Left hindlimb (tissue), 1 donor: ENCODE measurements at regions not wholly inside any gene's neighbourhood (a gene's known extent, or its start where the extent isn't known, plus 50 kb on each side); places are given as distances from the start of the nearest gene placed in this dataset.
"Not testable (repeated sequence)": the region's sequence is repeated elsewhere in the genome, so short reads cannot be mapped to it uniquely, and the experiment has no call there.

Experiments used
- DNase-seq: peaks from one replicate; pipeline ENCODE4 v3.0.0-alpha.2; 2018

DNA sequence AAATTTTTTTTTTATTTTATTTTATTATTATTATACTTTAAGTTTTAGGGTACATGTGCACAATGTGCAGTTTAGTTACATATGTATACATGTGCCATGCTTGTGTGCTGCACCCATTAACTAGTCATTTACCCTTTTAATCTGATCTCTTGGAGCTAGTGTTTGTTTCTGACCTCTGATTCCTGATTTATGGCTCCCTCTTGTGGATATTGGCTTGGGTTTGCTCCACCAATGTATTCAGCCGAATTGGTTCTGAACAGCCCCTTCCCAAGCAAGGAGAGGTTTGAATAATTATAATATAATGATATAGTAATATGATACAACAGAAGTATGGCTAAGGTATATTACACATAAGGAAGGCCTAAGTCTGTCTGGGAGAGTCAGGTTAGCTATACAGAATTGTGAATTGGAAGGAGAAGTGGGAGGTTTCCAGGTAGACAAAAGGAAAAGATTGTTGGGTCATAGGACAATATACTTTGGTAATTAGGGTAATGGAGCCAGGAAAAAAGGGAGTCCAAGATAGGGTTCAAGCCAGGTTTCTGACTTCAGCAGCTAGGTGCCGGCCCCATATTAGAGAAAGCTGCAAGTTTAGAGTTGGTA, 53.1 kb upstream of the HMCN1 start:
- no peak for DNase-seq

DNA sequence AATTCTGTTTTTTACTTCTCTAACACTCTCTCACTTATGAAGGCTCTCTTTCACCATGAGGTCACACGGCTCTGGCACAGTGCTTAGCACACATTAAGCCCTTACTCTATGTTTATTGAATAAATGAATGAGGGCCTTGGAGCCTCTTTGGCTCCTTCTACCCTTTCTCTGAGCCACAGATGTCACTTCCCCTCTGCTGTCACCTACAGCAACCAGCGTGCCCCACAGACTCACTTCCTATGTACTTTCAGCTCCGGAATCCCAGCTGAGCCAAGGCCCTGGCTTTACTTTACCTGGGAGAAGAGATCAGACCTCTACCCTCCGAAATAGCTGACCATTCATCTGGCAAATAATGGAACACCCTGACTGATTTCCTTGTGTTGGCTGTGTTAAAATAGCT, 53.7 kb upstream of the HMCN1 start:
- DNase-seq, result no peak

DNA sequence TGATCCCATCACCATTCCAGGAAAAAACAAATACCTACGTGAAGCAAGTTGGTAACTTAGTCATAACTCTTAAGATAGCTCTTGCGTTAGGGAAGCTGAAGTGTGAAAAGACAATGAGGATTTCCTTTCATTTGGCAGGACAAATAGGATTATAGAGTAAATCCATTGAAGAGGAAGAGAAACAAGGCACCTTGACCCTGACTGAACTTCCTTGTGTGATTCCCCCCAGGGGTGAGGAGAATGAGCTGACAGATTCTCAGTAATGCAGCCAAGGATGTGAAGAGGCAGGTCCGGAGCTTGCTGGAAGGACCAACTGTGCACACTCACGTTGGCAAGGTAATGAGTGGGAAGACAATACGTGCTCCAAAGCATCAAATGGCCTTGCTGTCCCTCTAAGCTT, 55.0 kb upstream of the HMCN1 start:
- DNase-seq, result no peak

DNA sequence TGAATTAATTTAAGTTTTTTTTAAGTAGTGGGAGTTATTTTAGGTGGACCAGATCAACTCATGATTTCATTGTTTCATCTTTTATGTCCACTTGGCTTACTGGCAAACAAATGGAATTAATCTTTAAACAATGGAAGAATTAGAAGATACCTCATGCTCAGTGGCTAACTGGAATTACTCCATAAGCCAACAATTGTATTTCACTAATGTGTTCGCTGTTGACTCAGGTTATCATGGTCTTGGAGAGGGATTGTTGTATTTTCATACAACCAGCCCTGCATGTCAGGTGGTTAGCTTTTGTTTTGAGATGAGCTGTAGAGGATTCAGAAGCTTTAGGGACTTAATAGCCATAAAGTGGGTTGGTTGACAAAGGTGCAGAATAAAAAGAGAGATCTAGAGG, 57.2 kb upstream of the HMCN1 start:
- DNase-seq, result no peak

DNA sequence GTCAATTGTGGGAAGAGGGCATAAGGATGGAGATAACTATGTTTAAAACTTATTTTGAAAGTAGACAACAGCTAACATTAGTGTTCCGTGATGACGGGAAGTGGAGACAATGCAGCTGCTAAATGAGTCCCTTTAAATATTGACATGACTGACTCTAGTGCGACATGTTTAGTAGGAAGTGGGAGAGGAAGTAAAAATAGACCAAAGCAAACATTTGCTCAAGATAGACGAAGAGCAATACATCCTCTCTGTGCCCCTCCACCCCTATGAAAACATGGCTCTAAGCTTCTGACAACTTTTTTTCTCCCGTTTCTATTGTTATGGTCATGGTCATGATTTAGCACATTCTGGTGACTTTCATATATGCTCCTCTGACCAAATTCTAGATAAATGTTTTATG, 60.0 kb upstream of the HMCN1 start:
- DNase-seq, result no peak

DNA sequence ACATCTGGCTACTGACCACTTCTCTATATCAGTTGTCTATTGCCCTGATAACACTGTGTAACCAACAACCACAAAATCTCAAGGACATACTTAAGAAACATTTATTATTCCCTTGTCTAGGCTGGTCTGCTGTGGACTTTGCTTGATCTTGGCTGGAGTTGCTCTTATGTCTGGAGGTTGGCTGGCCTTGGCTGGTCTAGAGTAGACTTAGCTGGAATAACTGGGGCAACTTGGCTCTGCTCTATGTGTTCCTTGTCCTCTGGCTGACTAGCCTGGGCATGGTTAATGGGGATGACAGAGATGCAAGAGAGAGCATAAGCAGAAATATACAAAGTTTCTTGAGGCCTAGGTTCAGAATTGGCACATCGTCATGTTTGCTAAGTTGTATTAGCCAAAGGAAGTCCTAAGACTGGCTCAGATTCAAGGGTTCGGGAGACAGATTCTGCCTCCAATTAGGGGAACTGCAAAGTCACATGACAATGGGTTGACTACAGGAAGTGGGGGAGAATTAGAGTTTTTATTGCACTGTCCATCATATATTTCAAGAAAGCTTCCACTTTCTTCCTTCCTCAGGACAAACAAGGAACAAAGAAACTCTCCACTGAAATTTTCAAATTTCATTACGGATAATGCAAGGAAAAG, 61.4 kb upstream of the HMCN1 start:
- no peak for DNase-seq

DNA sequence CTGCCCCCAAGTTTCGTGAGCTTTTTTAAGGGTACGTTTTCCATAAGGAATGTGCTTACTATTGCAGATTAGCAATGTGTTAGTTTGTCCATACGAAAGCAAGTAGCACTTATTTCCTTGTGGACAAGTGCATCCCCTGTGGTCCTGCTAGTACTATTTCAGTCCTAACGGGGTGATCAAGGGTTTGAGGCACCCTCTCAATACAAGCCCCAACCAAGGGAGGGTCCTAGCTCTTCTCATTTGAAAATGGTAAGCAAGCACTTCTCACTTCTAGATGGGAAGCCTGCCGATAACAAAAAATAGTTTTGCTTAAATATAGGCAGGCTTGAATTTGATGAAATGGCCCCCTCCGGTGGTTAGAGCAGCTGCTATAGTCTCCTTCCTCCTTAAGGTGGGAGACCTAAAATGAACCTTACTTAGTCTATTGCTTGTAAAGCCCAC, 64.0 kb upstream of the HMCN1 start:
- DNase-seq, result no peak

DNA sequence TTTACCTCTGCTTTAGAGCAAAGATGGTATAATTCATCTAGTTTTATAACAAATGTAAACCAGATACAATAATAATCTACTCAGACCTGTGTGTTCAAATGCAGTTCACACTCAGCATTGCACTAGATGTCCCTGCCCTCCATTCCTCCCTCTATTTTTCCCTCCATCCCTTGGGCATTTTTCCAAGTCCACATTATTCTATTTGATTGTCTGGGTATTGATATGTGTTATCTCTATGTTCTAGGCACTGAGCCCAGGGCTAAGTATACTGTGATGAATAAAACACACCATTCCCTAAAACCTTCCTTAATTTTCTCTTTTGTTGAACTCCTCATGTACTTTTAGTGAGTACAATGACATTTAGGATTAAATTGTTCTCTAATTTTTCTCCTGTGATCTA, 66.2 kb upstream of the HMCN1 start:
- DNase-seq, result no peak

DNA sequence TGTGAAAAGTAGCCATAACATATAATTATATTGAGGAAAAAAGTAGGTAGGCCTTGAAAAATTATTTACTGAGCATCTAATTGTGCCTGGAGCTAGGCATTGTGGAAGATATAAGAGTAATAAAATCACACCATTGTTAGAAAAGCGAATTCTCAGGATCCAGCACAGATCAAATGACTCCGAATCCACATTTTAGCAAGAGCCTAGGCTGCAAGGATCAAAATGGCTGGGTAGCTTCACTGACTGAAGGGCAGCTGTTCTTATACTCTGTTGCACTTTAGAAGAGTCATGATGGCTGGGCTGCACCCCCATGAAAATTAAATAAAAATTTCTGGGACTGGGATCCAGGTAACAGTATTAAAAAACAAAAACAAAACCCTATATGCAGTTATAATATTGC, 67.6 kb upstream of the HMCN1 start:
- DNase-seq, result no peak

DNA sequence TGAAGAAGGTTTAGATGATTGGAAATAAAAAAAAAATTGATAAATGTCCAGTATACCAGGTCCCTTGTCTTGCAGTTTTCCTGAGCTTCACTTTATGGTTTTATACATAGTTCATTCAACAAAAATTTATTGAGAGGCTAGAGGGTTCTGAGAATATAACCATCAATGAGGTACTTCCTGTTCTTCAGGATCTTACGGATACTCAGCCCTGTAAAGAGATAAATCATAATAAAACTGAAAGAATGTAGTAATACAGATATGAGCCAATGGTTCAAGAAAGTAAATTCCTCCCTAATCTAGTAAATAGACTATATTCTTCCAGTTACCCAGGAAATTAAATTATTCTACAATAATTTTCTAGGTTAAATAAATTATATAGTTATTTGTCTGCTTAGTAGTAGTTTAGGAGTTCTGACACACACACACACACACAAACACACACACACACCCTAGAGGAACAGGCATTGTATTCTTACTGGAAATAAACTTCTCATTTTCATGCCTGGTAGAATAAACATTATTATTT, 70.4 kb upstream of the HMCN1 start:
- no peak for DNase-seq

DNA sequence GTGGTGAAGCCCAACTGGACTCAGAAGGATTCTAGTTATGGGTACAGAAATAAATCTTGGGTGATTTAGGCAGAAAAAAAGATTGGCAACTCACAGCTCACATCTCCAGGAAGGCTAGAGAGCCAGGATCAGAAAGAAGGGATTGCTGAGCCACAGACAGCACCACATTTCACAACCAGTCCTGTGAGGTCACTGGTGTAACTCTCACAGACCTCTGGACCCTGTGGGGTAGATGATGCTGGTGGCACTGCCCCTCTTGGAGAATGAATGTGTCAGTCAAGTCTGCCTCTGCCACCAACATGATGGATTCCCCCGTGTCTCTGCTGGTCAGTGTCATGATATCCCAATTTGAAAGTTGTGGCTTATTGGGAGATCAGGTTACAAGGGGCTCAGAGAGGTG, 70.9 kb upstream of the HMCN1 start:
- no peak for DNase-seq

DNA sequence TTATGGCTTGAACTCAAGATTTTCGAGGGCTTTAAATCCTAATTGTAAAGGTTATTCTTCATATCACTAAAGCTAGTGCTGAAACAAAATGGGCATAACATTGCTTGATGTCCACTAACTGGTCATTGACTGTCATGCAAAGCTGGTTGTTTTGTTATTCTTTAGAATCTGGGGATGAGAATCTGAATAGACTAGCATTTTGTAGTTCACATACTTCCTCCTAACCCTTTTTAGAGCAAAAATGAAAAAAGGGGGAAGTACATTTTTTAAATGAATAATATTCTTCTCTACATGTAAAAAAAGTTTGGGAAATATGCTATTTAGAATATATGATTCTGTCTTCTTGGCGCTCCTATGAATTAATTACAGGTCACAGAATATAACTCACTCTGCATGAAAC, 72.2 kb upstream of the HMCN1 start:
- no peak for DNase-seq

DNA sequence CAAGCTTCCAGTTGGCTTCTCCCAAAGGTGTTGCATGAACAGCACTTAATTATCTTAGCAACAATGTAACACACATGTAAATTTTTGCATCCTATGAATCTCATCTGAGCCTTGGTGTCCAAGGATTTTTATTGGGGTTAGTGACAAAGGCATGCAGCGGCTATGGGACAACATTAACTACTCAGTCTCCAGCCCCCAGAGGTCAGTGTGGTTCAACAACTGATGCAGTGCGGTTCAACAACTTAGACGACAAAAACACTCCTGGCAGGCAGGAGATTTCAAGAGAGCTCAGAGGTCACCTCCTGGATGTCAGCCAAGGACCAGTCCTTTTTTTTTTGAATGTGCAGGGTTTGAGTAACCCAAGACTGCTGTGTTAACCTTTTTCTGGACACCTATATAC, 77.5 kb upstream of the HMCN1 start:
- DNase-seq, result no peak

DNA sequence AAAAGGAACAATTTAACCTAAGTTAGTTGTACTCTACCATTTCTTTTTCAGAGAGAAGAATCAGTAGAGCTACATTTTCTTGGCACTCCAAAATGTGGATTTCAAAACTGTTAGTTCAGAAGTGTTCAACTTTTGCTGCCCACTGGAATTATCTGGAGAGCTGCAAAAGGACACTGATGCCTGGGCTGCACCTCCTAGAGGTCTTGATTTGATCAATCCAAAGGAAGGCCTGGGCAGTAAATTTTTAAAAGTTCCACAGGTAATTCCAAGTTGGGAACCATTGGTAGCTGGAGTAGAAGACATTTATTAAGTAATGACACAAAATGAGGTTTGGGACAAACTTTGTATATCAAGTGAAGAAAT, 79.3 kb upstream of the HMCN1 start:
- no peak for DNase-seq

DNA sequence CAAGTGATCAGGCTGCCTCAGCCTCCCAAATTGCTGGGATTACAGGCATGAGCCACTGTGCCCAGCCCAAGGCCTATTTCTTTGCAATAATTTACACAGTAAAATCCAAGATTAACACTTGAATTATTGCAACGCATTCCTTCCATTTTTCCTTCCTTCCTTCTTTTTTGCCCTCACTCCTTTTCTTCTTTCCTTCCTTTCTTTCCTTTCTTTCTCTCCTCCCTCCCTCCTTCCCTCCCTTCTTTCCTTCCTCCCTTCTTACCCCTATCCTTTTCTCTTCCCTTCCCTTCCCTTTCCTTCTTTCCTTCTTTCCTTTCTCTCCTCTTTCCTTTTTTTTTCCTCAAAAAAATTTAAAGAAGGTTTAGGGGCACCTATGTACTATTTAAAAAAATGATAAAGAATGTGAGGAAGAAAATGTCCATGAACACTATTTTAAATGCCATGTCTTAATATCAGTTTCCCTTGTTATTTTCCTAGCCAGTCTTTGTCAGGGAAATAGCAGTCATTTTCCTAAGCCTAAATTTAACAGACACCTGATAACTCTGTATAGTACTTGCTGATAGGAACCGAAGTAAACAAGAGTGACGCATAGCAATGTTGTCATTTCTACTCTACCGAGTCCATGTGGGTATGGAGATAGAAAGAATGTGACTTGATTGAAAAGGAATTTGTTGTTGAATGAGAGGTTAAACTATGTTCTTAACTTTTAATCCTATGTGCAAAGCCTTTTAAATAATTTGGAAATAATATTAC, 79.8 kb upstream of the HMCN1 start:
- DNase-seq, result no peak

DNA sequence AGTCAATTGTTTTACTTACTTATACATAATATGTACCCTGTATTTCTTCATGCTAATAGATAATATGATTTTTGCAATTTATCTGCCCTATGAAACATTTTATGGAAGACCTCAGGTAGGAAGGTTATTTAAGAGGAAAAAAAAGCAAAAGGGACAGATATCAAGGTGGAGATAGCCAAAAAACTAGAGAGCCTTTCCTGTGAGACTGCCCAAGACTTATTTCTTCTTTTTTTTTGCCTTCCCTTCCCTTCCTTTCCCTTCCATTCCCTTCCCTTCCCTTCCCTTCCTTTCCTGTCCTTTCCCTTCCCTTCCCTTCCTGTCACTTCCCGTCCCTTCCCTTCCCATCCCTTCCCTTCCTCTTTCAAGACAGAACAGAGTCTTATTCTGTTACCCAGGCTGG, 80.6 kb upstream of the HMCN1 start:
- no peak for DNase-seq

DNA sequence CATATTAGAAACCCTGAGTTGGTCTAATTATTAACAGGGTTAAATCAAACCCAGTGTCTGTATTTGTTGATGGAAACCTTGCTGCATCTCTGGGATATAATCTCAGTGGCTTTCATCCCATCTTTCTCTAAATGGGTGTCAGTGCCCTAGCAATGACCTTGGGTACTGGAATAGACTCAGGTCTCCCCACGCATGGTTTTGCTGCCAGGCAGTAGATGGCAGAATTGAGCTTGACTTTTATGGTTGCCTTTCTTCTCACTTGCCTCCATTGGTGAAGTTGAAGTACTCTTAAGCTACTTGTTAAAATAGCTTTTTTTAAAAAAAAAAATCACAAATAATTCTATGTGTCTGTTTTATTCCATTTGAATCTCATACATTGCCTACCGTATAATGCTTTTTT, 81.8 kb upstream of the HMCN1 start:
- DNase-seq, result no peak

DNA sequence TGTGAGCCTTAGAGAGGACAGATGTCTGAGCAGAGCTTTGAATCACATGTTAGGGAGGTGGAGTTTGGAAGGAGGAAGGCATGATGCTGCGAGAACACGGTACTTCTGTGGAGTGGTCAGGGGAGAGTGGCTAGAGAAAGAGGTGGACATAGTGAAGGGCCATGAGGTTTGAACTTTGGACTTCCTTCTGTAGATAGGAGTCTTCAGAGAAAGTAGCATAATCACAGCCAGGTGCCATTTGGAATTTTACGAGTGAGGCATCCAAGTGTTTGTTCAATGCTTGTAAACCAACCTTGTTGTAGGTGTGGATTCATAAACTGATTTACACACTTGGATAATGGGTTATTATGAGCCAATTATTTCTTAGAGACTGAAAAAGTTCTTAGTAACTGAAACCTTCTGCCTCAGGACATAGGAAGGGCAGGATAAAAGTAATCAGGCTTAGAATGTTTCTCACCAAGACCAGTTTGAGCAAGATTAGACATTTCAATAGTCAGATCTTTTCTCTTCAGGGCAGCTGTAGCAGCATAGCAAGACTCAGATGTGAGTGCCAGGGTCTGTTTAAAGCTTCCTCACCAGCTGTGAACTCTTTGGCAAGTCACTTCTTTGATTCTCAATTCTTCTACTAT, 83.5 kb upstream of the HMCN1 start:
- DNase-seq, result no peak

DNA sequence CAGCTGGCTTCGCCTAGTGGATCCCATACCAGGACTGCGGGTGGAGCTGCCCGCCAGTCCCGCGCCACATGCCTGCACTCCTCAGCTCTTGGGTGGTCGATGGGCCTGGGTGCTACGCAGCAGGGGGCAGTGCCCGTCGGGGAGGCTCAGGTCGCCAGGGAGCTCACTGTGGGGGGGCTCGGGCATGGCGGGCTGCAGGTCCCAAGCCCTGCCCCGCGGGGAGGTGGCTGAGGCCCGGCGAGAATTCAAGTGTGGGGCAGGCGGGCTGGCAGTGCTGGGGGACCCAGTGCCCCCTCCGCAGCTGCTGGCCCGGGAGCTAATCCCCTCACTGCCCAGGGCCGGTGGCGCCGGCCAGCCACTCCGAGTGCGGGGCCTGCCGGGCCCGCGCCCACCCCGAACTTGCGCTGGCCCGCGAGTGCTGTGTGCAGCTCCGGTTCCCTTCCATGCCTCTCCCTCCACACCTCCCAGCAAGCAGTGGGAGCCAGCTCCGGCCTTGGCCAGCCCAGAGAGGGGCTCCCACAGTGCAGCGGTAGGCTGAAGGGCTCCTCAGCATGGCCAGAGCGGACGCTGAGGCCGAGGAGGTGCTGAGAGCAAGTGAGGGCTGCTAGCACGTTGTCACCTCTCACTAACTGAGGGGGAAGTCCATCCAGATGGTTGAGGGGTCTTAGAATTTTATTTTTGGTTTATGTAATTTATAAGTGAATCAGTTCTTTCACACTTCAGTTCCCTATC, 85.2 kb upstream of the HMCN1 start:
- no peak for DNase-seq

DNA sequence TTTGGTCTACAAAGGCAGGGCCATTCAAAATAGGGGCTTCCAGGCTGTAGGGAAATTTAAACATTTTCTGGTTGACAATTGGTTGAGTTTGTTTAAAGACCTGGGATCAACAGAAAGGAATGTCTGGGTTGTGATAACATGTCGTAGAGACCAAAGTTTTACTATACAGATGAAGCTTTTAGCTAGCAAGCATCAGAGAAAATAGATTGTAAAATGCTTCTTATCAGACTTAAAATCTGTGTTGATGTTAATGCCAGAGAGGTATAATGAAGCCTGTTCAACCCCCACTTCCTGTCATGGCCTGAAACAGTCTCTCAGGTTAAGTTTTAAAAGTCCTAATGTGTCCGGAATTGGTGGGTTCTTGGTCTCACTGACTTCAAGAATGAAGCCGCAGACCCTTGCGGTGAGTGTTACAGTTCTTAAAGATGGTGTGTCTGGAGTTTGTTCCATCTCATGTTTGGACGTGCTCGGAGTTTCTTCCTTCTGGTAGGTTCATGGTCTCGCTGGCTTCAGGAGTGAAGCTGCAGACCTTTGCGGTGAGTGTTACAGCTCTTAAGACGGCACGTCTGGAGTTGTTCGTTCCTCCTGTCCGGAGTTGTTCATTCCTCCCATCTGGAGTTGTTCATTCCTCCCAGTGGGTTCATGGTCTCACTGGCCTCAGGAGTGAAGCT, 86.5 kb upstream of the HMCN1 start:
- DNase-seq, result not testable (repeated sequence)

DNA sequence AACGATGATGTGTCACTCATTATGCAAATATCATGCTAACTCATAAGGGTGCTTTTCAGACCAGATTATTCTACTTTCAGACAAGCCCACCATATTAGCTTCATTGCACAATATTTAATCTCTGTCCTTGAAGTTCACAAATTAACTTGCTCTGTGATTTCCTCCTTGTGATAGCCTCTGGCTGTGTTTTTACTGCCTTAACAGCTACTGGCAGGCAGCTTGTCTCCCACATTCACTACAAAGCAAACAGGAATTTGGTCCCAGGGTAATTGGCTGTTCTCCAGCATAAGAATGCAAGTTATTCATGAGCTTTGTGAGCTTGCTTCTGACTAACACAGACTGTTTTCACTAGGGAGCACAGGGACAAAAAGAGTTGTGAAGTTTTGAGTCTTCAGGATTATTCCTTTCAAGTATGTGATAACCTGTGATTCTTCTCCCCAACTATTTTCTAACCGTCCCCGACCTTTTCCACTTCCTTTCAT, 87.9 kb upstream of the HMCN1 start:
- DNase-seq, result no peak

DNA sequence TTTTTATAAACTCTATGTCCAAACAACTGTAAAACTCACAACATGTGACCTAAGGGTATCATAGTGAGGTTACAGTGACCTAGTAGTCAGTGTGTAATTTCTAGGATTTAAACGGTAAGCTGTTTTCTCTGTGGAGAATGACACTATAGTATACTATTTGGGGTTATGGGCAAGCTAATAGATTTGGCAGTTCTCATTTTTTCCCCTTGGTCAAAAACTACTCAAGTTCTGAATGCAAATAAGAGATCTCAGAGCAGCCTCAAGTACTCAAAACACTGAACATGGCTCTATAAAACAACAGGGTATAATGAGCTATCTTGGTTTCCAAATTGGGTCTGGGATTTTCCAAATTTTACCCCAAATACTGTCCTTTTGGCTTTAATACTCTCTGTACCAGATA, 88.5 kb upstream of the HMCN1 start:
- no peak for DNase-seq
